ACC112 (cell line): ENCODE measurements at regions not wholly inside any gene's neighbourhood (a gene's known extent, or its start where the extent isn't known, plus 50 kb on each side); places are given as distances from the start of the nearest gene placed in this dataset.

ENCODE experiments used
- H2AFZ ChIP-seq: fragments of 200-600 bp; sonication (generic); one replicate; pipeline ENCODE4 v1.6.0; 2017; ENCODE audit warnings: antibody characterized with exemption, low read length; ENCODE audit not compliant: unreplicated experiment
- H3K27ac ChIP-seq: fragments of 200-600 bp; sonication (generic); 2 replicates; pipeline ENCODE4 v1.5.1; 2014; ENCODE audit warnings: low read depth, mild to moderate bottlenecking, antibody characterized with exemption, low read length, moderate library complexity
- H3K27me3 ChIP-seq: fragments of 200-600 bp; sonication (generic); 2 replicates; pipeline ENCODE4 v1.6.1; 2014; ENCODE audit warnings: mild to moderate bottlenecking, antibody characterized with exemption, low read length, moderate library complexity, mixed read lengths; ENCODE audit not compliant: insufficient read depth
- H3K36me3 ChIP-seq: fragments of 200-600 bp; sonication (generic); 2 replicates; pipeline ENCODE4 v1.6.1; 2016; ENCODE audit warnings: mild to moderate bottlenecking, antibody characterized with exemption, low read length, moderate library complexity, mixed read lengths; ENCODE audit not compliant: insufficient read depth
- H3K4me1 ChIP-seq: fragments of 200-600 bp; sonication (generic); one replicate; pipeline ENCODE4 v1.6.1; 2016; ENCODE audit warnings: low read length, mixed read lengths; ENCODE audit not compliant: insufficient read depth, unreplicated experiment, control insufficient read depth
- H3K4me3 ChIP-seq: fragments of 200-600 bp; sonication (generic); 2 replicates; pipeline ENCODE4 v1.5.1; 2014; ENCODE audit warnings: mild to moderate bottlenecking, low read depth, low read length
- H3K79me2 ChIP-seq: fragments of 200-600 bp; sonication (generic); one replicate; pipeline ENCODE4 v1.6.0; 2016; ENCODE audit warnings: low read length; ENCODE audit not compliant: control insufficient read depth, unreplicated experiment, insufficient read depth

DNA sequence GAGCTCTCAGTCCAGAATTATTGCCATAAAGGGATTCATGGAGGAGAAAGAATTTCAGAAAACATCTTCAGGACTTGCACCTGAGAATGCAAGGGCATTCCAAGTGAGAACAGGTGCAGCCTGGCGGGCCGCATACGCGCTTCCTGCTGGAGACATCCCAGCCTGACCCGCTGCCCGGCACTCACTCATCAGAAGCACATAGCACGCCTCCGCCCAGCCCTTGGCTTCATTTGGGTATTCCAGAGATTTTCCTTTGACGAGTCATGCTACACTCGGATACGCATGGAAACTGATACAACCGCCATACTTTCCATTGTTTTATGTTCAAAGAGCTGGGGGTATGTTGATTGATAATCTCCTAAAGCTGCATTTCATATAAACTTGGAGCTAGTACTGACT is 228.0 kb upstream of the ID2 start:
- Histone ChIP-seq H3K27me3 (peaks cover 23% of the 10 kb centered on the region), H3K4me3 (no peak overlapping the region), H3K36me3 (no peaks in the 10 kb centered on the region), H3K4me1 (no peaks in the 10 kb centered on the region), H2AFZ (no peak overlapping the region), H3K27ac (no peak overlapping the region), H3K79me2 (no peaks in the 10 kb centered on the region)

DNA sequence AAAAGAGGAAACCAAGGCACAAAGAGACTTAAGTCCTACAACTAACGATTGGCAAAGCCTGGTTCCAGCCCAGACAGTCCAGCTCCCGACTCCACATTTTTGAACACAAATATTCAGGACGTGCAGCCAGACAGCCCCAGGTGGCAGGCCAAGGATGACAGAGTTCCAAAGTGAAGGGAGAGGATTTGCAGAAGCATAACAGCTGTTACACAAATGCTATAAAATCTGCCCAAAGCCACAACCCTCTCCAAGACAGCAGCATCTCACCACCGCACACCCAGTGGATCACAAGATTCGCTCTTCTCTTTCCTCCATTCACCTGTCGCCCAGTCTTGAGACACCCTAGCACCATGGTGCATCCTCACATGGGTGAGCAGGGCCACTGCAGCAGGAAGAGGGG is 227.1 kb upstream of the ID2 start:
- Histone ChIP-seq H3K4me1 (no peaks in the 10 kb centered on the region), H3K27ac (no peak overlapping the region), H3K4me3 (no peak overlapping the region), H3K27me3 (peaks cover 27% of the 10 kb centered on the region), H3K36me3 (no peaks in the 10 kb centered on the region), H3K79me2 (no peaks in the 10 kb centered on the region), H2AFZ (no peak overlapping the region)

DNA sequence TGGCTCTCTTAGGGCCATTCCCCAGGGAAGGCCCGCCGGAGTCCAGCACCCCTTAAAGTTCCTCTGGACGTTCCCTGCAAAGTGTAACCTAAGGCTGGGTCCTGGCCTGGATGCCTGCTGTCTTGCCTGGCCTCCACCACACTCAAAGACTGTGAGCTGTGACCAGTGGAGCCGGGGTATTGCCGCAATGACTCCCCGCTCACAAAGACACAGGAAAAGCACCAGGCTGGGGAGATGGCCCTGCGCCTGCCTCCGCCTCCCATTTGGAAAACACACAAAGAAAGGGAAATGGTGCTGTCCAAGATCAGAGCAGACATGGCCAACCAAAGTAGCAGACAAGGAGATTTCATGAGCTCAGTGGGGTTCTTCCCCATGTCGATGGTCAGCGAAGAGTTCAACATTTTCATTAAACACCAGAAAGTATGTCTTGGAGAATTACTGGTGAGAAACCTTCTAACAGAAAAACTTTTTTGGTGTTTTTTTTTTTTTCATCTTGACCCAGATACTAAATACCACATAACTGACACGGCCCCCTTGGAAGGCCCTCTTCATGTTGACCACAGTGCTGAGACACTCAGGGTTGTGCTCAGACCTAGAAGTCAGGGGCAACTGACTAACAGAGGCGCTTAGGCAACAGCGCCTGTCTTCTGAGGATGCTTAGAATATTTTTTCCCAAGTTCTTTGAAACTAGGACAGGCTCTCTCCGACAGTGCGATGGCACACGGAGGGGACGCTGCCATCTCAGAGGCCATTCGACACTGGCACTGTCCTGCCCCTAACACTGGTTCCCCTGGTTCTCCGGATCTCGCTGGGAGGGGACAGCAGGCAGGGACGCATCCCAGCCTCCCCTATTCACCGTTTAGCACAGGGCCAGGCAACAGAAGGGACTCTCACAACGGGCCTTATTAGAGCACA is 226.4 kb upstream of the ID2 start:
- Histone ChIP-seq H3K27ac (no peak overlapping the region), H3K4me1 (no peaks in the 10 kb centered on the region), H3K4me3 (no peak overlapping the region), H2AFZ (no peak overlapping the region), H3K27me3 (peaks cover 28% of the 10 kb centered on the region), H3K79me2 (no peaks in the 10 kb centered on the region), H3K36me3 (no peaks in the 10 kb centered on the region)

DNA sequence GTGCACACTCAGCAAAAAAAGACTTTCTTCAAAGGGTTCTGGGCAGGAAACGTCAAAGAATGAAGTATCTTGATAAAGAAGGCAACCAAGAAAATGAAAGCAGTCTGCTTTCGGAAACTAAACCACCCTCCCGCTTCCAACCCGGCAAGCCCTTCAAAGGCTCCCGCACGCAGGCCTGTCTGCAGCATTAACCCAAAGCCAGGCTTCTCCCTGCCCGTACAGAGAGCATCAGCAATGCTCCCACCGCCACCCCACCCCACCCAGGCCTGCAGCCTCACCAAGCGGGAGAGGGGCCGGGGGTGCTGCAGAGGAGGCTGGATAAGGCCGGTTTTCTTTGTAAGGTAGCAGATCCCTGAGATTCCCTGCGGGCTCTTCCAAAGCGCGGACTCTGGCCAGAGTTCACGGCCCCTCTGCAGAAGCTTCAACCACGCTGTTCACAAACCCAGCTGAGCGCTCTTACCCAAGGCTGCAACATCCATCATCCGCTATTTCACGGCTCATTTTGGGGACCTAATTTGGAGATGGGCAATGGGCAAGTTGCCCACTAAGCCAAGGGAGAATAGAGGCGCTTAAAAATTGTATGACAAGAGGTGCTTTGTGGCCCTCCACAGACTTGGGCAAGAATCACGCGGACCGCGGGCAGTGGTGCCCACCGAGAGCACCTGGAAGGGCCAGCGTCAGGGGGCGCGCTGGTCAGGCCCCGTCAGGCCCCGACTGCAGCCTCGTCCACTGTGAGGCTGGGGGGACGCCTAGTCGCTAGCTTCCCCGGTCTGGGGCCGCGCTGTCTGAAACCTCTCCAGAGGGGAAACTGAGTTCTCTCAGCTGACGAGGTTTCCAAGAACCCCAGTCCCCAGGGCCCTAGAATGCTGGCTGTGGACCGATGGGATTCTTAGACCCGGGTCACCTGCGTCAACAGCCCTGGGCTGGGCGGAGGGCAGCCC is 225.4 kb upstream of the ID2 start:
- Histone ChIP-seq H3K4me3 (no peak overlapping the region), H3K27me3 (peaks cover 34% of the 10 kb centered on the region), H3K79me2 (no peaks in the 10 kb centered on the region), H3K4me1 (no peaks in the 10 kb centered on the region), H3K27ac (no peak overlapping the region), H3K36me3 (no peaks in the 10 kb centered on the region), H2AFZ (no peak overlapping the region)

DNA sequence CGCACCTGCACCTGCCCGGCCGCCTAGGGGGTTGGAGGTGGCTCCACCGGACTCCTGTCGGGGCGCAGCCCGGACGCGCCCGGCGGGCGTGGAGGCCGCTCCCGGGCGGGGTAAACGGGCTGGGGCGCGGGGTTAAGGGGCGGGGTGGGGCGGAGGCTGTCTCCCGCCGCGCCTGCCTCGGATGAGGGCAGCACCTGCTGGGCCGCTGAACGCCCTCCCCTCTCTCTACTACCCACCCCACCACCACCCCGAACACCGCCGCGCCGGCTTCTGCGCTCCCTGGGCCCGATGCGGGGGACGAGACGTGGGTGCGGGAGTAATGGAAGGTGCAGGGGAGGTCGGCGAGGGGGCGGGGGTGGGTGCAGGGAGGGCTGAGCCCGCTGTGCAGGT is 224.8 kb upstream of the ID2 start:
- no peaks in the 10 kb centered on the region for H3K36me3 ChIP-seq
- no peak overlapping the region for H2AFZ ChIP-seq
- H3K79me2 ChIP-seq: no peaks in the 10 kb centered on the region
- peaks cover 34% of the 10 kb centered on the region for H3K27me3 ChIP-seq
- H3K4me3 ChIP-seq: no peak overlapping the region
- no peak overlapping the region for H3K27ac ChIP-seq
- no peaks in the 10 kb centered on the region for H3K4me1 ChIP-seq

DNA sequence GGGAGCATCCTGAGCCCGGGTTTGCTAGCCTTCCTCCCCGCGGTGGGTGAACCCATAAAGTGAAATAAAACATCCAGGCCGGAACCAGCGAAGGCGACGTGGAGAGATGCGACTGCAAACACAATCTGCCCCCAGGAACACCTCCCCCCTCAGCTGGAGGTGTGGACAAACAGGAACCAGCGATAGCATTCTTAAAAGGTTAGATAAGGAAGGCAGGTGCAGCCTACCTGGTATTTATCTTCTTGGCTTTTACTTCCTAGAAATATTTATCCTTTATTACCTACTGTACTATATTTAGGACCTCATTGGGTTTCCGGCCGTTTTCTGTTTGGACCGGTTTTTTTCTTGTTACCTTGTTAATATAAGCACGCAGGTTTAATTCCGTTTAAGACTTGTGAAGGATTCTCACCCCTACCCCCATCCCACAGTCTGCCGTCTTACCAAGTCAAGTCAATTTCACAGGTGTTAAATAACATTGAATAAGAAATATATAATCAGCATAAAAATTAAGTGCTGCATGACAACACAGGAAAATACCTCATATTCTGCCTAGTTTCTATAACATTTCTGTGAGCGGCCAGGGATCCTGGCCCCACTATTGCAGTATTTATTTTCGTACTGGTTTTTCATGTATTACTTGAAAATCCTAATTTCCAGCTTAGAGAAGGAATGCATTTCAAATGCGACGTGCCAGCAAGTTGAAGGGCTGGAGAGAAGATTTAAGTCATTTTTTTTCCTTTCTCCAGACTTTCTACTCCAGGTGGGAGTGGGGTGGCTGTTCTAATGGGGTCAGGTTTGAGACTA is 224.0 kb upstream of the ID2 start:
- no peak overlapping the region for H2AFZ ChIP-seq
- H3K4me3 ChIP-seq: no peak overlapping the region
- H3K27me3 ChIP-seq: peaks cover 30% of the 10 kb centered on the region
- no peaks in the 10 kb centered on the region for H3K4me1 ChIP-seq
- H3K79me2 ChIP-seq: no peaks in the 10 kb centered on the region
- no peak overlapping the region for H3K27ac ChIP-seq
- no peaks in the 10 kb centered on the region for H3K36me3 ChIP-seq

DNA sequence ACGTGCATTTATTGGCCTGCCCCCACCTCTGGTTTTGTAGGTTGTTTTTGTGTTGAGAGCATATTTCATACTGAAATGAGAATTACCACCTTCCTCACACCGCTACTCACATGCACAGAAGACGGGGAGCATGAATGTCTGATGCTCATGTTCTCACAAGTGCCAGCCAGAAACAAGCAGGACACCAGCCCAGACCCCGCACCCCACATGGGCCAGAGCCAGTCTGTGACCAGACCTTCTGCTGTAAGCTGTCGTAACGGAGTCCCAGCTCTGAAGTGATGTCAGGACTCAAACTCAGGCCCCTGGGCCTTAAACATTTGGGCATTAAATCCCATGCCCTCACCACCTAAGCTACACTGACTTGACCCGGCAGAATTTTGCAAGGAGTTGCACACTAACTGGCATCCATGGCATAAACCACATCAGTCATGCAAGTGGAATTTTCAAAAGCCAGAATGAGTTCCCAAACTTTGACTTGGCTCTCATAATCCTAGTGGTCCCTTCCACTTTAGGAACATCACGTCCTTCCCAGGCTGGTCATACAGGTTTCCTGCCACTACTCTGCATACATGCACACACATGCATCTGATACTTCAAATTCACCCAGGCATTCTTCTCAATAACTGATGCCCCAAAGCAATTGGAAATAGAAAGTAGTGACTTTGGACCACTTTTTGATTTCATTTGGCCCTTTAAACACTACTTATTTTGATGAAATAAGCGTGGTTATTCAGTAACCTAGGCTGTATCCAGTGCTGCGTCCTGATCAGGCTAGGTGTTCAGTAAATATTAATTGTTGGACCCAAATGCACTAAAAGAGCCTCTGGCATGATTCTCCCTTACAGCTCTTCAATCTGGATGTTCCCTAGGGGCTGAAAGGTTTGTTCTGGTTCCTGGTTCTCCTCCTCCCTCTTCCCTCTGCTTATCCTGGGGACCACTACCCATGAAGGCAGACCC is 223.1 kb upstream of the ID2 start:
- no peaks in the 10 kb centered on the region for H3K36me3 ChIP-seq
- no peaks in the 10 kb centered on the region for H3K4me1 ChIP-seq
- H3K27ac ChIP-seq: no peak overlapping the region
- H3K27me3 ChIP-seq: peaks cover 26% of the 10 kb centered on the region
- H3K4me3 ChIP-seq: no peak overlapping the region
- H2AFZ ChIP-seq: no peak overlapping the region
- H3K79me2 ChIP-seq: no peaks in the 10 kb centered on the region

DNA sequence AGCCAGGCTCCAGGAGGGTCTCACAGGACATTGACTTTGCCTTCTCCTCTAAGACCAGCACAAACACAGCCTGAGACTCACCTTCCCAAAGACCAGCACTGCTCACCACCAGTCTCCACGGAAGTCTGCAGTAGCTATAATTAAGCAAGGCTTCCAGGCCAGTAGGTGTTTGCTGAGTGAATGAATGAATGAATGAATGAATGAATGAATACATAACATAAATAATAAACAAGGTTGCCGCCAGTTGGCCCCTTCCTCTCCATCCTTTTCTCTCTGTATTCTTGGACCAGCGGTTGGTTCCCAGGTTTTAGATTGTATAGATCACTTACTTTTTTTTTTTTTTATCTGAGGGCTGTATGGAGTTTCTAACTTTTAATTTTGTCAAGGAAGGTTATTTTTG is 222.4 kb upstream of the ID2 start:
- no peak overlapping the region for H3K27ac ChIP-seq
- H3K4me1 ChIP-seq: no peaks in the 10 kb centered on the region
- no peaks in the 10 kb centered on the region for H3K79me2 ChIP-seq
- no peak overlapping the region for H2AFZ ChIP-seq
- H3K36me3 ChIP-seq: no peaks in the 10 kb centered on the region
- no peak overlapping the region for H3K4me3 ChIP-seq
- peaks cover 26% of the 10 kb centered on the region for H3K27me3 ChIP-seq

DNA sequence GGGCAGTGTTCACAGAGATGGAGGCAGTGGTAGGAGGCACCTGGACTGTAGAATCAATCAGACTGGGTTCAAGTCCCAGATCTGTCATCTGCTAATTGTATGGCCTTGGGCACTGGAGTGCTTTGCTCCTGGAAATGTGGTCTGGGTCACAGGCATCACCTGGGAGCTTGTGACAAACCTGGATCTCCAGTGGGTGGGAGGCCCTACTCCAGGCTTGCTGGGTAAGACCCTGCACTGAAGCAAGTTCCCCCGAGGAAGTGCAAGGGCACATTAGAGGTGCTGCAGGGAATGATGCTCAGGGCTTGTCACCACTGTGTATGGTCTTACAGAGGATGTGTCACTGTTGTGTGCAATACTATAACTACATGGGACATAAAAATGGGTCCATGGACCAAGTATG is 220.5 kb upstream of the ID2 start:
- H3K4me1 ChIP-seq: no peaks in the 10 kb centered on the region

More for the DNA sequence above, 220.5 kb upstream of the ID2 start:
- H3K79me2 ChIP-seq: no peaks in the 10 kb centered on the region
- no peaks in the 10 kb centered on the region for H3K36me3 ChIP-seq
- H3K27ac ChIP-seq: no peak overlapping the region
- H3K4me3 ChIP-seq: no peak overlapping the region
- no peak overlapping the region for H2AFZ ChIP-seq
- H3K27me3 ChIP-seq: peaks cover 26% of the 10 kb centered on the region
